NCI-H524 (cell line): ENCODE measurements at regions not wholly inside any gene's neighbourhood (a gene's known extent, or its start where the extent isn't known, plus 50 kb on each side); places are given as distances from the start of the nearest gene placed in this dataset.
"Not testable (repeated sequence)": the region's sequence is repeated elsewhere in the genome, so short reads cannot be mapped to it uniquely, and the experiment has no call there.

Experiments used
- DNase-seq, 2 experiments: peaks; one replicate each; lab custom pipeline; 2025; lab: John Stamatoyannopoulos, UW

GRCh38 chr13:97724450-97724849 is 229.0 kb upstream of the IPO5 start:
- no peak for DNase-seq

DNA sequence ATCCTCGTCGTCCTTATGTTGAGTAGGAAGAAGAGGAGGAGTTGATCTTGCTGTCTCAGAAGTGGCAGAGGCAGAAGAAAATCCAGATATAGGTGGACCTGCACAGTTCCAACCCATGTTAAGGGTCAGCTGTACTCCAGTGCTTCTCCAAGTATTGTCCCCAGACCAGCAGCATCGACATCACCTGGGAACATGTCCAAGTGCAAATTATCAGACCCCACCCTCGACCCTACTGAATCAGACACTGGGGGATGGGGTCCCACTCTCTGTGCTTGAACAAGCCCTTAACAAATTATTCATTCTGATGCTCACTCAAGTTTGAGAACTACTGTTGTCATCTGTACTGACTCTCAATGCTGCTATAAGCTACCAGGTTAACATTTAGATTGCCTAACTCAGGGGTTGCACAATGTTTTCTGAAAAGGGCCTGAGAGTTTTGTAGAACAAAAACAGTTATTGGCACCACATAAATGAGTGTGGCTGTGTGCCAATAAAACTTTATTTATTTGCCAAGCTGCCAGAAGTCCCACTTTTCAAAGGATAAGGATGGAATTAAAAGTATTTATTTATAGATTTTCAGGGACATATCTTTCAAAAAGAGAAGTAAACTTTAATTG is 226.7 kb upstream of the IPO5 start:
- DNase-seq, result no peak

- DNase-seq, result no peak
Observed at GRCh38 chr13:97727991-97728390, 225.5 kb upstream of the IPO5 start.

GRCh38 chr13:97736436-97736835 is 217.0 kb upstream of the IPO5 start:
- no peak for DNase-seq

- no peak for DNase-seq
Observed at GRCh38 chr13:97742084-97742483, 211.4 kb upstream of the IPO5 start.

- DNase-seq, result no peak
Observed at GRCh38 chr13:97743938-97744337, 209.5 kb upstream of the IPO5 start.

DNA sequence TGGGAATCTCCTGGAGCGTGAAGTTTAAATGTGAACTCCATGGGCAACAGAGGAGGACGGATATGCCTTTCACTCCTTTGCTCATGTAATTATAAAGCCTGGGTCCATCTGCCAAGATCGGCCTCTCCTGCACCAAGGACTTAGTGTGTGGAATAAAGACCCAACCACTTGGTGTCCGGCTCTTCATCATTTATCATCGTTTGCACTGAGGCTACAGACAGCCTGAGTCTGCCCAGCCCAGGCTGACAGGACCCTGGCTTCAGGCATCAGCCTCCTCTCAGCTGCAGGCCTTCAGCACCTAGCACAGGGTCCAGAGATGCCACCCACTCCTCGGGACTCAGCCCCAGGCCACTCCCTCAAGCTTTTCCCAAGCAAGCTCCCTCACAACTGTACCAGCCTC is 206.8 kb upstream of the IPO5 start:
- no peak for DNase-seq

DNA sequence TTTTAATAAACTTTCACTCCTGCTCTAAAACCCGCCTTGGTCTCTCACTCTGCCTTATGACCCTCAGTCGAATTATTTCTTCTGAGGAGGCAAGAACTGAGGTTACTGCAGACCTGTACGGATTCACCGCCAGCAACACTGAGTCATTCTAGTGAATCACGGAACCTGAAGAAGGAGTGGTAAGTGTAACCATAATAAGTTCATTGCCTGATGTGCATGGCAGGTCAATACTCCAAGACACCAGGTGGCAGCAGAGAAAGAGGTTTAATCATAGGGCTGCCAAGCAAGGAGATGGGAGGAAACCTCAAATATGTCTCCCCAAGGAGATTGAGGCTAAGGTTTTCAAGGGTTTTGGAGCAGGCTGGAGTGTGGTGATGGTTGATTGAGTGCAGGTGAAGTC is 204.3 kb upstream of the IPO5 start:
- no peak for DNase-seq

DNA sequence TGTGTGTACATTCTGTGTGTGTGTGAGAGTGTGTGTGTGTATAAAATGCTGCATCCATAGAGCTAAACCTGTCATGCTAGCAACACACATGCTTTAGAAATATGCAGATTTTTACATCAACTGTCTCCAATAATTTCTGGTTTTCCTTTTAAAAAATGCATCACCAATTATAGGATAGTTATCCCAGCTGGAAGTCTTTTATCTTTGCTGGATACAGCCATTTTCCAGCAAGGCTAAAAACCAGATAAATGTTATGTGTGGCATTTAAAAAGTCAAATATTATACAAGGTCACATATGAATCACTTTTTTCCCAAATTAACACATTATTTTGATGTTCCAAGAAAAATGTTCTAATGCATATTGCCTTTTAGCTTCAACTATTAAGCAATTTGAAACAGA is 202.0 kb upstream of the IPO5 start:
- no peak for DNase-seq

- DNase-seq, result peak; percentile 5 to 33
Observed at GRCh38 chr13:97752961-97753668, 200.4 kb upstream of the IPO5 start.

DNA sequence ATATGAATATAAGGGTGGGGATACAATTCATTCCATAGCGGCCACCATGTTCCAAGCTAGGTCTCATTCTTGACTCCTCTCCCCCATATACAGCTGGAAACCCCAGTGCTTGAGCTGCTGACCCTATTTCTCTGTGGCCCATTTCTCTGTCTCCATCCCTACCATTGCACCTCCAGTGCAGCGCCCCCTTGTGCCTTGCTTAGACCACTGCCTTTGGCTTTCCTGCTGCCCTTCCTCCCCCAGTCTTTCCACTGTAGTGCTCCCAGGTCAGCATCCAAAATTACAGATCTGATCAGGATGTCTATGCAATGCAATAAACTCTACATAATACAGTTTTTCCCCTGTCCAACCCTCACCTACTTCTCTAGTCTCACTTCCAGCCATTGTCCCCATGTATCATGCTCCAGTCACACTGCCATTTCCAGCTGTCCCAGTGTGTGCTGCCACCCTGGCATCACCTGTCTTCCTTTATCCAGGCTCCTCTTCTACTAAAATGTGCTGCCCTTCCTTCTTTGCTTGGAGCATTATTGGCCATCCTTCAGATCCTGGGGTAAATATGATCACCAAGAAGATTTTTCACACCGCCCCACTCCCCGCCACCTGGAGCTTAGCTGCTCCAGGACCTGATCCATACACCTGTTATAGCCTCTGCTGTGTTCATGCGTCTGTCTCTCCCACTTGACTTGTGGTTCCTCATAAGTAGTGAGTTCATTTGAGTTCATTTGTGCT is 199.4 kb upstream of the IPO5 start:
- DNase-seq, result no peak

DNA sequence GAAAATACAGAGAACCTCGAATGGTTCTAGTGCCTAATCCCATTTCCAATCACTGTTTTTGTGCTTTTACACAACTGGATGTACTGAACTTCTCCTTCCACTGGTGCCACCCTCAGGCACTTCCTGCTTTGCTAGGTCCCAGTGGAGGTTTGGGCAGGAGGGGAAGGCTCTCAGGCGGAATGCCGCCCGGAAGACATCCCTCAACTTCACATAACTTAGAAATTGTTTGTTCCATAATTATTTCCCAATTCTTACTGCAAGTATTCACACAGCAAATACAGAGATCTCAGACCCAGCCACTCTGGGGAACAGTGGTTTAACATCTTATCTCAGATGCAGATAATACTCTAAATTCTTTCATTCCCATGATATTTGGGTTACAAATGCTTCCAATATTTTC is 195.7 kb upstream of the IPO5 start:
- DNase-seq, result no peak

DNA sequence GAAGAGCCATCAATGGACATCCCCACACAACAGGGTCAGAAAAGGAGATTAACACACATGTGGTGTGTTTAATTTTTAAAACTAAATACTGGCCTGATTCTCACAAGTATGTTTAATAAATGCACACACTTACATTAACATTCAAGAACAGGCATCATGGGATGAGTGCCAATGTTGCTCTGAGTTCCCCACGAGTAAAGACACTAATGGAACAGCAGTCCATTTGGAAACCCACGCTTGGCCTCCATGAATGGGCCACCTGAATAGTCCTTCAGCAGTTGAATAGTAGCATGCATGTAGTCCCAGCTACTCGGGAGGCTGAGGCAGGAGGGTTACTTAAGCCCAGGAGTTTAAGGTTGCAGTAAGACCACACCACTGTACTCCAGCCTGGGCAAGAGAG is 195.2 kb upstream of the IPO5 start:
- no peak for DNase-seq

DNA sequence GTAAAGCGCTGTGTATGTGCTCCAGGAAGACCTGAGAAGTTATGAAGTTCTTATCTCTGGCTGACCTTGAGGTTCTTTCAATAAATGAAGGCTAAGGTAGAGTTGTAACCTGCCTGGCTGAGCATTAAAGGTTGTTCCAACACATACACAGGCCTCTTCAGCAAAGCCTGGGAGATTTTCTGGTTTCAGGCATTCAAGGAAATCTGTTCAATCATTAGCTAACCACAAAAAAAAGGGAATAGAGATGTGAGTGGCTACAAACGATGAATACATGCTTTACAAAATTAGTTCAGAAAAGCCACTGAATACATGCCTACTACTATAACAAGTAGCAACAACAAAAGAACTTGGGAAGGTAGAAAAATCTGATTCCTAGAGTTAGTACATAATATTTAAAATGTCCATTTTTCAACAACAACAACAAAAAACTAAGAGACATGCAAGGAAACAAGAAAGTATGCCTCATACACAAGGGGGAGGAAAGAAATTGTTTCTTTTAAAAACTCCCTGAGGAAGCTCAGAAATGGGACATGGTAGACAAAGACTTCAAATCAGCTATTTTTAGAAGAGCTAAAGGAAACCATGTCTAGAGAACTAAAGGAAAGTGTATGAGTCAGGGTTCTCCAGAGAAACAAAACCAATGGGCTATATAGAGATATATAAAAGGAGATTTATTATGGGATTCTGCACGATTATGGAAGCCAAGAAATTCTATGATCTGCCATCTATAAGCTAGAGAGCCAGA is 191.5 kb upstream of the IPO5 start:
- no peak for DNase-seq

DNA sequence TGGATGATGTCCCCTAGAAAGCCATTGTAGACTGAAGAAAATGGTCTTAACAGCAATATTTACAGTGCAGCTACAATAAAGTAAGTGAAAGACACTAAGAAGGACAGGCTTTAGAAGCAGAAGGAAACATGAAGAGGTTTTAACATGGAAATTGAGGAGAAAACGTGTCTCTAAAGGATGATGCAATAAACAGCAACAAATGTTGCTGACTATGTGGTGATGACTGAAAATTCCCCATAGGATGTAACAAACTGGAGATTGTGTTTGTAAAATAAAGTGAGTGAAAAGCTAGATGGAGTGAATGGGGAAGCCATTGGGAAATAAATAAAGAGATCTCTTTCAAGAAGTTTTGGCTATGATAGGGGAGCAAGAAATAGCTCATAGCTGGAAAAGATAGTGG is 186.7 kb upstream of the IPO5 start:
- no peak for DNase-seq

DNA sequence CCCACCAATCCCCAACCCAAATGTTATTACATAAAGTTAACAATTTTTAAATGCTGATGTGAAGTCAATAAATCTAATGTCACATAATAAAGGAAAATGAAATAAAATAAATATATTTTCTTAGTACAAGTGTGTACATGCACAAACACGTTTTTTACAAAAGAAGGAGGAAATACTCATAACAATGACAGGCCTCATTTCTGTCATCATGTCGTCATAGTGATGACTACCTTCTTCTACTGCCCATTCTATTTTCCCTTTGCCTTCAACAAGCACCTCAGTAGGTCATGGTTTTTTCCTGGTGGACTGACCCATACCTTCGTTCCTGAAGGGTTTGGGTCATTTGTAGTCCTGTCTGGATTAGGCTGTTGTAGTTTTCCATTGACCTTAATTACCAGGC is 185.3 kb upstream of the IPO5 start:
- DNase-seq, result no peak

DNA sequence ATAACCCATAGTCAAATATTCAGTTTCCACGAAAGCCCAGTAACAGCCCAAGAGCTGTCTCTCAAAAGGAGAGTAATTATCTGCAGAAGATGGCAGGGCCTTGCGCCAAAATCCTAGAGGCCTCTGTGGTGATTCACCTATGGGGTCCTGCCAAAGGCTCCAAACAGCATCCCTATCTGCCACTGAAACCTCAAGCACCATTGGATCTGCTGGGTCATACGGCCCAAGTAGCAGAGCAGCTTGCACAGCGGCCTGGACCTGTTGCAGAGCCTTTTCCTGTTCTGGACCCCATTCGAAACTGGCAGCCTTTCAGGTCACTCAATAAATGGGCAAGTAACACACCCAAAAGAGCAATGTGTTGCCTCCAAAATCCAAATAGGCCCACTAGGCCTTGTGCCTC is 183.2 kb upstream of the IPO5 start:
- not testable (repeated sequence) for DNase-seq

DNA sequence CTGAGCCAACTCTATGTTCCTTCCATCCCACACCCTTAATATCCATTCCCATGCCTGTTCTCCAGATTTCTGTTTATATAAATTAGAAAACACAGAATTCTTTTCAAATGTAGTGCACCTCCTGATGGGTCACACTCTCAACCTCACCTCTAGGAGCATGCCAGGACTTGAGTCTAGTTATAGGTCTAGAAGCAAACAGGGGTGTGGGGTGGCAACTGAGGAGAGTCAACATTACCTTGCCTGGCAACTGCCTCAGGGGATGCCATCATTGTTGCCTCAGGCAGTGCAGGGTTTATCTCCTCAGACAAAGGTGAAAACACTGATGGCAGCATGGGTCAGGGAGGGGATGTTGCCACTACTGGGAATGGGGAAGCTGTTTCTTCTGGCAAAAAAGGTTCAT is 181.0 kb upstream of the IPO5 start:
- DNase-seq, result not testable (repeated sequence)

DNA sequence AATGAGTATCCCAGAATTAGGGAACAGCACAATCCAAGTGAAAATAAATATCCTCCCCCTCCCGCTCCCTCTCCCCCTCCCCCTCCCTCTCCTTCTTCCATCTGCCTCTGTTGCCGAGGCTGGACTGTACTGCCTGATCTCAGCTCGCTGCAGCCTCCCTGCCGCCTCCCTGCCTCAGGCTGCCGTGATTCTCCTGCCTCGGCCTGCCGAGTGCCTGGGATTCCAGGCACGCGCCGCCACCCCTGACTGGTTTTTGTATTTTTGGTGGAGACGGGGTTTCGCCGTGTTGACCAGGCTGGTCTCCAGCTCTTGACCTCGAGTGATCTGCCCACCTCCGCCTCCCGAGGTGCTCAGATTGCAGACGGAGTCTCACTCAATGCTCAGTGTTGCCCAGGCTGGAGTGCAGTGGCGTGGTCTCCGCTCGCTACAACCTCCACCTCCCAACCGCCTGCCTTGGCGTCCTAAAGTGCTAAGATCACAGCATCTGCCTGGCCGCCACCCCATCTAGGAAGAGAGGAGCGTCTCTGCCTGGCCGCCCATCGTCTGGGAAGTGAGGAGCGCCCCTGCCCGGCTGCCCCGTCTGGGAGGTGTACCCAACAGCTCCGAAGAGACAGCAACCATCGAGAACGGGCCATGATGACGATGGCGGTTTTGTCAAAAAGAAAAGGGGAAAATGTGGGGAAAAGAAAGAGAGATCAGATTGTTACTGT is 178.9 kb upstream of the IPO5 start:
- not testable (repeated sequence) for DNase-seq

DNA sequence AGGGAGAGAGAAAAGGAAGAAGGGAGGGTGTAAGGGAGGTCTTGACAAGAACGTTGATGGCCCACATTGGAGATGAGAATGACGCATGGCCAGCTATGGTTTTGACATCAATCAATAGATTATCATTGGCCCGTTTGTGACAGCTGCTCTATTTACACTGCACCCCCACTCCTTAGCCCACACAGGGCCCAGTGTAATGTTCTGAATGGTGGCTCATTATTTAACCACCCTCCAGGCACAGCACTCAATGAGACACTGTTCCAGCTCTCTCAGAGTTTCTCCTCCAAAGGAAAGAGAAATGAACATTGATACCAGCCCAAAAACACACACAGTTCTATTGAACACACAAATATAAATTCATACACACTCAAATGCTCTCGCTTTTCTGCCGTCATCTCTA is 173.0 kb upstream of the IPO5 start:
- DNase-seq, result no peak

- DNase-seq, result no peak
Observed at GRCh38 chr13:97781891-97782305, 171.6 kb upstream of the IPO5 start.

GRCh38 chr13:97786510-97786909 is 167.0 kb upstream of the IPO5 start:
- DNase-seq, result no peak
